ENCODE measurements at regions not wholly inside any gene's neighbourhood (a gene's known extent, or its start where the extent isn't known, plus 50 kb on each side); places are given as distances from the start of the nearest gene placed in this dataset.

DNA sequence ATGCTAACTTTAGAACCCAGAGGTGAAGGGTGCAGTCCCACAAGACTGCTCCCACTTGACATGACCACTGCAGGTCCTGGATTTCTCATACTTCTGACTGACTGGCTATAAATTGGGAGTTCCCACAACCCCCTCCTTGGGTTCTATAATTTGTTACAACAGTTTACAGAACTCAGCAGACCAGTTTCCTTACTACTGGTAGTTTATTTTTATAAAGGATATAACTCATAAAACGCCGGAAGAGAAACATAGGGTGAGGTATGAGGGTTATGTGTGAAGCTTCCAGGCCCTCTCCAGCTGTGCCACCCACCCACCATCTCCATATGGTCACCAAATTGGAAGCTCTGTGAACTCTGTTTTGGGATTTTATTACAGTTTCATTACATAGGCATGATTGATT lies 839.6 kb downstream of the TSN start:
- TF ChIP-seq, protein P1, sequence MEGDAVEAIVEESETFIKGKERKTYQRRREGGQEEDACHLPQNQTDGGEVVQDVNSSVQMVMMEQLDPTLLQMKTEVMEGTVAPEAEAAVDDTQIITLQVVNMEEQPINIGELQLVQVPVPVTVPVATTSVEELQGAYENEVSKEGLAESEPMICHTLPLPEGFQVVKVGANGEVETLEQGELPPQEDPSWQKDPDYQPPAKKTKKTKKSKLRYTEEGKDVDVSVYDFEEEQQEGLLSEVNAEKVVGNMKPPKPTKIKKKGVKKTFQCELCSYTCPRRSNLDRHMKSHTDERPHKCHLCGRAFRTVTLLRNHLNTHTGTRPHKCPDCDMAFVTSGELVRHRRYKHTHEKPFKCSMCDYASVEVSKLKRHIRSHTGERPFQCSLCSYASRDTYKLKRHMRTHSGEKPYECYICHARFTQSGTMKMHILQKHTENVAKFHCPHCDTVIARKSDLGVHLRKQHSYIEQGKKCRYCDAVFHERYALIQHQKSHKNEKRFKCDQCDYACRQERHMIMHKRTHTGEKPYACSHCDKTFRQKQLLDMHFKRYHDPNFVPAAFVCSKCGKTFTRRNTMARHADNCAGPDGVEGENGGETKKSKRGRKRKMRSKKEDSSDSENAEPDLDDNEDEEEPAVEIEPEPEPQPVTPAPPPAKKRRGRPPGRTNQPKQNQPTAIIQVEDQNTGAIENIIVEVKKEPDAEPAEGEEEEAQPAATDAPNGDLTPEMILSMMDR (IDR thresholded peaks at IDR 0.05), result no peak
- no peak for TF ChIP-seq EZH2phosphoT487 (IDR thresholded peaks at IDR 0.05)
- no peak for TF ChIP-seq EZH2 (IDR thresholded peaks at IDR 0.05)
- Mint-ChIP-seq H3K4me3 (no peak overlapping the region), H3K9me3 (no peaks in the 10 kb centered on the region), H3K4me1 (no peaks in the 10 kb centered on the region), H3K27ac (no peak overlapping the region), H3K27me3 (ENCODE audit: insufficient read depth, low read depth) (no peaks in the 10 kb centered on the region), H3K36me3 (no peaks in the 10 kb centered on the region)
- Histone ChIP-seq H3K4me1 (peaks cover 7% of the 10 kb centered on the region), H3K9ac (no peak overlapping the region), H3K4me2 (no peak overlapping the region), H3K27ac (no peak overlapping the region), H3K4me3 (no peak overlapping the region), H3K36me3 (no peaks in the 10 kb centered on the region), H4K20me1 (ENCODE audit: low read depth) (no peaks in the 10 kb centered on the region), H3F3A (ENCODE audit: low read depth) (no peaks in the 10 kb centered on the region), H3K9me3 (ENCODE audit: low read depth) (no peaks in the 10 kb centered on the region), H2AFZ (replicated peaks) (no peak overlapping the region), H3K27me3 (no peaks in the 10 kb centered on the region), H3K79me2 (ENCODE audit: low read depth) (no peaks in the 10 kb centered on the region)
- DNase-seq (ENCODE audit: low spot score), result no peak

DNA sequence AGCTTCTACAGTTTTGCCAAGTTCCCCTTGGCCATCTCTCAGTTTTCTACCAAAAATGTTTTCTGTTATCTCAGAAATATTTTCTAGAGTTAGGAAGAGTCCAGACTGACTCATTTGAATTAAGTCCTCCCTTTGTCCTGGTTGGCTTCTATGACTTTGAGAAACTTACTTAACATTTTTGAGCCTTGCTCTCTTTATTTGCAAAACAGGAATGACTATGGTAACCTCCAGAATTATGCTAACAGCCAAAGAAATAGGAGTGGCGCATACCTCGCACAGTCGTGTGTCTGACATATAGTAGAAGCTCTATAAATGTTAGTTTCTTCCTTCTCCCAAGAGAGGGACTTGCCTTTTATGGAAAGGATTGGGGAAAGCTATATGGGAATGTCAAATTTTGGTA lies 841.1 kb downstream of the TSN start:
- Mint-ChIP-seq H3K27ac (no peak overlapping the region), H3K27me3 (ENCODE audit: insufficient read depth, low read depth) (no peaks in the 10 kb centered on the region), H3K36me3 (no peaks in the 10 kb centered on the region), H3K9me3 (no peaks in the 10 kb centered on the region), H3K4me3 (no peak overlapping the region), H3K4me1 (no peaks in the 10 kb centered on the region)
- Histone ChIP-seq H3K4me1 (no peaks in the 10 kb centered on the region), H2AFZ (replicated peaks) (no peak overlapping the region), H3K9ac (no peak overlapping the region), H3K36me3 (no peaks in the 10 kb centered on the region), H3K4me2 (no peak overlapping the region), H3F3A (ENCODE audit: low read depth) (no peaks in the 10 kb centered on the region), H3K27ac (no peak overlapping the region), H3K79me2 (ENCODE audit: low read depth) (no peaks in the 10 kb centered on the region), H3K27me3 (no peaks in the 10 kb centered on the region), H3K4me3 (no peak overlapping the region), H4K20me1 (ENCODE audit: low read depth) (no peaks in the 10 kb centered on the region), H3K9me3 (ENCODE audit: low read depth) (no peaks in the 10 kb centered on the region)
- no peak for DNase-seq (ENCODE audit: low spot score)
- TF ChIP-seq EZH2 (IDR thresholded peaks at IDR 0.05) (no peak), EZH2phosphoT487 (IDR thresholded peaks at IDR 0.05) (no peak)
- TF ChIP-seq, protein P1 (IDR thresholded peaks at IDR 0.05), result no peak

DNA sequence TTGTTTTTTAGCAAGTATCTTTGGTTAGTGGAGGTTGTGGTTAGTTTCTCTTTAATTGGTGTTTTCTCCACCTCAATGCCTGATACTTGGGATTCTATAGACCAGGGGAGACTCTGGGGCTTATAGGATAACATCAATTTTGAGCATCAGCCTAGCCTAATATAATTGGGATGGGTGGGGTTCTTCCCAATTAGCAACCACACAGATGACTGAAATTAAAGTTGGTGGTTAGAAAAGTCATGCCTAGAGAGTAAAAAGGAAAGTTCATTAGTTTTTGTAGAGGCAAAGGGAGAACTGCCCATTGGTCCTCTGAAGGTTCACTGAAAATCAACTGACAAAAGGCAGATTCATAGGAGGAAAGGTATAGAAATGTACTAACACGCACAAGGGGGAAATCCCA lies 843.3 kb downstream of the TSN start:
- Mint-ChIP-seq H3K4me1 (no peaks in the 10 kb centered on the region), H3K27ac (no peak overlapping the region), H3K4me3 (no peak overlapping the region), H3K36me3 (no peaks in the 10 kb centered on the region), H3K9me3 (no peaks in the 10 kb centered on the region), H3K27me3 (ENCODE audit: insufficient read depth, low read depth) (no peaks in the 10 kb centered on the region)
- H3K4me2 ChIP-seq, result no peak overlapping the region
- H4K20me1 ChIP-seq (ENCODE audit: low read depth), result no peaks in the 10 kb centered on the region
- H3K27me3 ChIP-seq, result no peaks in the 10 kb centered on the region
- no peak overlapping the region for H3K27ac ChIP-seq
- H3K4me3 ChIP-seq, result no peak overlapping the region
- H3K9ac ChIP-seq, result no peak overlapping the region
- no peak for DNase-seq (ENCODE audit: low spot score)
- no peaks in the 10 kb centered on the region for H3K4me1 ChIP-seq
- no peaks in the 10 kb centered on the region for H3K79me2 ChIP-seq (ENCODE audit: low read depth)
- H2AFZ ChIP-seq (replicated peaks), result no peak overlapping the region
- H3F3A ChIP-seq (ENCODE audit: low read depth), result no peaks in the 10 kb centered on the region
- TF ChIP-seq EZH2phosphoT487 (IDR thresholded peaks at IDR 0.05) (no peak), EZH2 (IDR thresholded peaks at IDR 0.05) (no peak)
- TF ChIP-seq, protein P1 (IDR thresholded peaks at IDR 0.05), result no peak
- H3K9me3 ChIP-seq (ENCODE audit: low read depth), result no peaks in the 10 kb centered on the region
- H3K36me3 ChIP-seq, result no peaks in the 10 kb centered on the region

Data from neural progenitor cell (in vitro differentiated cells).